ENCODE measurements at regions not wholly inside any gene's neighbourhood (a gene's known extent, or its start where the extent isn't known, plus 50 kb on each side); places are given as distances from the start of the nearest gene placed in this dataset.
A peak's percentile ranks its signal among the peaks of the same experiment; 100 is the strongest.

DNA sequence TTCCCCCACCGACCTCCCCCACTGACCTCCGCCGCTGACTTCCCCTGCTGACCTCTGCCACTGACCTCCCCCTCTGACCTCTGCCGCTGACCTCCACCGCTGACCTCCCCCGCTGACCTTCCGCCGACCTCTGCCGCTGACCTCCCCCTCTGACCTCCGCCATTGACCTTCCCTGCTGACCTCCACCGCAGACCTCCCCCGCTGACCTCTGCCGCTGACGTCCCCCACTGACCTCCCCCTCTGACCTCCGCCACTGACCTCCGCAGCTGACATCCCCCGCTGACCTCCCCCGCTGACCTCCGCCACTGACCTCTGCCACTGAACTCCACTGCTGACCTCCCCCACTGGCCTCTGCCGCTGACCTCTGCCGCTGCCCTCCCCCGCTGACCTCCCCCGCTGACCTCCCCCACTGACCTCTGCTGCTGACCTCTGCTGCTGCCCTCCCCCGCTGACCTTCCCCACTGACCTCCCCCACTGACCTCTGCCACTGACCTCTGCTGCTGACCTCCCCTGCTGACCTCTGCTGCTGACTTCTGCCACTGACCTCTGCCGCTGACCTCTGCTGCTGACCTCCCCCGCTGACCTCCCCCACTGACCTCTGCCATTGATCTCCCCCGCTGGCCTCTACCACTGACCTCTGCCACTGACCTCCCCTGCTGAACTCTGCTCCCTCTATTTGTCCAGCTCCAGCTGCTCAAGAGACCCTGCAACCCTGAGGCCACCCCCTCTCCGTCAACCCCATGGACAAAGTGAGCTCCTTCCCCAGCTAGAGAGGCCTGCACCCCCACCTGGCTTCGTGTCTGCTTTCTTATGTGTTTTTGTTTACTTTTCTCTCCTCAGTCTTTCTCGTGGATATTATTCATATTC, 91.4 kb upstream of the AFDN start (continued):
- TF ChIP-seq FOXM1 (CRISPR knock-in tag; IDR thresholded peaks at IDR 0.05), result no peak
- TF ChIP-seq, protein P1, sequence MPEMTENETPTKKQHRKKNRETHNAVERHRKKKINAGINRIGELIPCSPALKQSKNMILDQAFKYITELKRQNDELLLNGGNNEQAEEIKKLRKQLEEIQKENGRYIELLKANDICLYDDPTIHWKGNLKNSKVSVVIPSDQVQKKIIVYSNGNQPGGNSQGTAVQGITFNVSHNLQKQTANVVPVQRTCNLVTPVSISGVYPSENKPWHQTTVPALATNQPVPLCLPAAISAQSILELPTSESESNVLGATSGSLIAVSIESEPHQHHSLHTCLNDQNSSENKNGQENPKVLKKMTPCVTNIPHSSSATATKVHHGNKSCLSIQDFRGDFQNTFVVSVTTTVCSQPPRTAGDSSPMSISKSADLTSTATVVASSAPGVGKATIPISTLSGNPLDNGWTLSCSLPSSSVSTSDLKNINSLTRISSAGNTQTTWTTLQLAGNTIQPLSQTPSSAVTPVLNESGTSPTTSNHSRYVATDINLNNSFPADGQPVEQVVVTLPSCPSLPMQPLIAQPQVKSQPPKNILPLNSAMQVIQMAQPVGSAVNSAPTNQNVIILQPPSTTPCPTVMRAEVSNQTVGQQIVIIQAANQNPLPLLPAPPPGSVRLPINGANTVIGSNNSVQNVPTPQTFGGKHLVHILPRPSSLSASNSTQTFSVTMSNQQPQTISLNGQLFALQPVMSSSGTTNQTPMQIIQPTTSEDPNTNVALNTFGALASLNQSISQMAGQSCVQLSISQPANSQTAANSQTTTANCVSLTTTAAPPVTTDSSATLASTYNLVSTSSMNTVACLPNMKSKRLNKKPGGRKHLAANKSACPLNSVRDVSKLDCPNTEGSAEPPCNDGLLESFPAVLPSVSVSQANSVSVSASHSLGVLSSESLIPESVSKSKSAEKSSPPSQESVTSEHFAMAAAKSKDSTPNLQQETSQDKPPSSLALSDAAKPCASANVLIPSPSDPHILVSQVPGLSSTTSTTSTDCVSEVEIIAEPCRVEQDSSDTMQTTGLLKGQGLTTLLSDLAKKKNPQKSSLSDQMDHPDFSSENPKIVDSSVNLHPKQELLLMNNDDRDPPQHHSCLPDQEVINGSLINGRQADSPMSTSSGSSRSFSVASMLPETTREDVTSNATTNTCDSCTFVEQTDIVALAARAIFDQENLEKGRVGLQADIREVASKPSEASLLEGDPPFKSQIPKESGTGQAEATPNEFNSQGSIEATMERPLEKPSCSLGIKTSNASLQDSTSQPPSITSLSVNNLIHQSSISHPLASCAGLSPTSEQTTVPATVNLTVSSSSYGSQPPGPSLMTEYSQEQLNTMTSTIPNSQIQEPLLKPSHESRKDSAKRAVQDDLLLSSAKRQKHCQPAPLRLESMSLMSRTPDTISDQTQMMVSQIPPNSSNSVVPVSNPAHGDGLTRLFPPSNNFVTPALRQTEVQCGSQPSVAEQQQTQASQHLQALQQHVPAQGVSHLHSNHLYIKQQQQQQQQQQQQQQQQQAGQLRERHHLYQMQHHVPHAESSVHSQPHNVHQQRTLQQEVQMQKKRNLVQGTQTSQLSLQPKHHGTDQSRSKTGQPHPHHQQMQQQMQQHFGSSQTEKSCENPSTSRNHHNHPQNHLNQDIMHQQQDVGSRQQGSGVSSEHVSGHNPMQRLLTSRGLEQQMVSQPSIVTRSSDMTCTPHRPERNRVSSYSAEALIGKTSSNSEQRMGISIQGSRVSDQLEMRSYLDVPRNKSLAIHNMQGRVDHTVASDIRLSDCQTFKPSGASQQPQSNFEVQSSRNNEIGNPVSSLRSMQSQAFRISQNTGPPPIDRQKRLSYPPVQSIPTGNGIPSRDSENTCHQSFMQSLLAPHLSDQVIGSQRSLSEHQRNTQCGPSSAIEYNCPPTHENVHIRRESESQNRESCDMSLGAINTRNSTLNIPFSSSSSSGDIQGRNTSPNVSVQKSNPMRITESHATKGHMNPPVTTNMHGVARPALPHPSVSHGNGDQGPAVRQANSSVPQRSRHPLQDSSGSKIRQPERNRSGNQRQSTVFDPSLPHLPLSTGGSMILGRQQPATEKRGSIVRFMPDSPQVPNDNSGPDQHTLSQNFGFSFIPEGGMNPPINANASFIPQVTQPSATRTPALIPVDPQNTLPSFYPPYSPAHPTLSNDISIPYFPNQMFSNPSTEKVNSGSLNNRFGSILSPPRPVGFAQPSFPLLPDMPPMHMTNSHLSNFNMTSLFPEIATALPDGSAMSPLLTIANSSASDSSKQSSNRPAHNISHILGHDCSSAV (CRISPR knock-in tag; IDR thresholded peaks at IDR 0.05; ENCODE audit: borderline replicate concordance), result no peak
- TF ChIP-seq, protein P2, sequence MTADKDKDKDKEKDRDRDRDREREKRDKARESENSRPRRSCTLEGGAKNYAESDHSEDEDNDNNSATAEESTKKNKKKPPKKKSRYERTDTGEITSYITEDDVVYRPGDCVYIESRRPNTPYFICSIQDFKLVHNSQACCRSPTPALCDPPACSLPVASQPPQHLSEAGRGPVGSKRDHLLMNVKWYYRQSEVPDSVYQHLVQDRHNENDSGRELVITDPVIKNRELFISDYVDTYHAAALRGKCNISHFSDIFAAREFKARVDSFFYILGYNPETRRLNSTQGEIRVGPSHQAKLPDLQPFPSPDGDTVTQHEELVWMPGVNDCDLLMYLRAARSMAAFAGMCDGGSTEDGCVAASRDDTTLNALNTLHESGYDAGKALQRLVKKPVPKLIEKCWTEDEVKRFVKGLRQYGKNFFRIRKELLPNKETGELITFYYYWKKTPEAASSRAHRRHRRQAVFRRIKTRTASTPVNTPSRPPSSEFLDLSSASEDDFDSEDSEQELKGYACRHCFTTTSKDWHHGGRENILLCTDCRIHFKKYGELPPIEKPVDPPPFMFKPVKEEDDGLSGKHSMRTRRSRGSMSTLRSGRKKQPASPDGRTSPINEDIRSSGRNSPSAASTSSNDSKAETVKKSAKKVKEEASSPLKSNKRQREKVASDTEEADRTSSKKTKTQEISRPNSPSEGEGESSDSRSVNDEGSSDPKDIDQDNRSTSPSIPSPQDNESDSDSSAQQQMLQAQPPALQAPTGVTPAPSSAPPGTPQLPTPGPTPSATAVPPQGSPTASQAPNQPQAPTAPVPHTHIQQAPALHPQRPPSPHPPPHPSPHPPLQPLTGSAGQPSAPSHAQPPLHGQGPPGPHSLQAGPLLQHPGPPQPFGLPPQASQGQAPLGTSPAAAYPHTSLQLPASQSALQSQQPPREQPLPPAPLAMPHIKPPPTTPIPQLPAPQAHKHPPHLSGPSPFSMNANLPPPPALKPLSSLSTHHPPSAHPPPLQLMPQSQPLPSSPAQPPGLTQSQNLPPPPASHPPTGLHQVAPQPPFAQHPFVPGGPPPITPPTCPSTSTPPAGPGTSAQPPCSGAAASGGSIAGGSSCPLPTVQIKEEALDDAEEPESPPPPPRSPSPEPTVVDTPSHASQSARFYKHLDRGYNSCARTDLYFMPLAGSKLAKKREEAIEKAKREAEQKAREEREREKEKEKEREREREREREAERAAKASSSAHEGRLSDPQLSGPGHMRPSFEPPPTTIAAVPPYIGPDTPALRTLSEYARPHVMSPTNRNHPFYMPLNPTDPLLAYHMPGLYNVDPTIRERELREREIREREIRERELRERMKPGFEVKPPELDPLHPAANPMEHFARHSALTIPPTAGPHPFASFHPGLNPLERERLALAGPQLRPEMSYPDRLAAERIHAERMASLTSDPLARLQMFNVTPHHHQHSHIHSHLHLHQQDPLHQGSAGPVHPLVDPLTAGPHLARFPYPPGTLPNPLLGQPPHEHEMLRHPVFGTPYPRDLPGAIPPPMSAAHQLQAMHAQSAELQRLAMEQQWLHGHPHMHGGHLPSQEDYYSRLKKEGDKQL (CRISPR knock-in tag; IDR thresholded peaks at IDR 0.05; ENCODE audit: low read depth), result no peak
- TF ChIP-seq ATRX (CRISPR knock-in tag; IDR thresholded peaks at IDR 0.05; ENCODE audit: borderline replicate concordance), result no peak
- TF ChIP-seq ZNF564 (CRISPR knock-in tag; IDR thresholded peaks at IDR 0.05), result no peak
- TF ChIP-seq EP300 (IDR thresholded peaks at IDR 0.05; ENCODE audit: low read depth in 2 of 2, low read length in 2 of 2), result peak in 1 of 2 experiments; percentile 96; a peak in 2 of 4 replicates
- TF ChIP-seq EP300 (CRISPR knock-in tag; IDR thresholded peaks at IDR 0.05; ENCODE audit: borderline replicate concordance), result peak; percentile 59; the same call in 1 of the 2 replicates
- TF ChIP-seq IKZF5 (CRISPR knock-in tag; IDR thresholded peaks at IDR 0.05), result 0 out of 2 replicates have a peak, but pooled peaks have one; percentile 42
